H1 (cell line): ENCODE measurements at regions not wholly inside any gene's neighbourhood (a gene's known extent, or its start where the extent isn't known, plus 50 kb on each side); places are given as distances from the start of the nearest gene placed in this dataset.

Source experiments
- KDM5A ChIP-seq: fragments of 200-600 bp; IDR thresholded peaks from 2 replicates; pipeline ENCODE4 v1.7.1; 2012; ENCODE audit warnings: mild to moderate bottlenecking, low read length, inconsistent platforms, mixed read lengths
- MAFK ChIP-seq: IDR thresholded peaks from 2 replicates; pipeline ENCODE4 v1.6.1; 2012; ENCODE audit warnings: low read depth, mild to moderate bottlenecking, improper control_type of control experiment, low read length
- SIN3A ChIP-seq, 2 experiments: IDR thresholded peaks in 1 of 2; conservative IDR thresholded peaks in 1 of 2; 2 replicates each; pipeline ENCODE4 v1.6.1; 2011 to 2012; ENCODE audit warnings: low read length in 2 of 2, improper control_type of control experiment in 1 of 2, low read depth in 1 of 2, mild to moderate bottlenecking in 1 of 2
- TAF7 ChIP-seq: optimal IDR thresholded peaks from 2 replicates; pipeline ENCODE3; 2011; ENCODE audit warnings: low read depth, mild to moderate bottlenecking, inconsistent platforms, low read length, moderate library complexity, borderline replicate concordance
- YY1 ChIP-seq: IDR thresholded peaks from 2 replicates; pipeline ENCODE4 v1.6.1; 2011; ENCODE audit warnings: low read depth, mild to moderate bottlenecking, low read length
- TF ChIP-seq, protein P1 (sequence below): IDR thresholded peaks from 2 replicates; pipeline ENCODE4 v1.6.1; 2011; ENCODE audit warnings: low read depth, mild to moderate bottlenecking, low read length; ENCODE audit not compliant: insufficient read depth

DNA sequence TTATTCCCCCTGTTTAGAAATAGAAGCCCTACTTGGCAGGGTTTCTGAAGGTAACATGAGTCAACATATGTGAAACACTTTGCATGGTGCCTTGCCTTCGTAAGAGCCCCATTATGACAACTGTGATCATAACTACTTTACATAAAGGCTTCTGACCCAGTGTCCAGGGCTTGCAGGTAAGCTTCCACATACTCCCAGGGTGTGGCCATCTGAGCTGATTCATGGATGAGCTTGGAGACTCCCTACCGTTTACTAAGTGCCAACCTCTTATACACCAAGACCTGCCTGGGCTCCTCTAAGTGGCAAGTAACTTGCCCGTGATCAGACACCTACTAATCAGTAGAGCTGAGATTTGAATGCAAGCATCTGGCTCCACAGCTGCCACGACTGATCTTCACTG, 62.8 kb upstream of the C5orf58 start (continued):
- TF ChIP-seq TAF7, result no peak
- TF ChIP-seq MAFK, result no peak
- TF ChIP-seq SIN3A (conservative IDR thresholded peaks at IDR 0.05 in 1 of 2, IDR thresholded peaks at IDR 0.05 in 1 of 2; ENCODE audit: low read depth in 1 of 2, low read length in 2 of 2), result no peak
- TF ChIP-seq, protein P1, sequence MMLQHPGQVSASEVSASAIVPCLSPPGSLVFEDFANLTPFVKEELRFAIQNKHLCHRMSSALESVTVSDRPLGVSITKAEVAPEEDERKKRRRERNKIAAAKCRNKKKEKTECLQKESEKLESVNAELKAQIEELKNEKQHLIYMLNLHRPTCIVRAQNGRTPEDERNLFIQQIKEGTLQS, result no peak
- no peak for TF ChIP-seq KDM5A
- no peak for TF ChIP-seq YY1
